ENCODE measurements at regions not wholly inside any gene's neighbourhood (a gene's known extent, or its start where the extent isn't known, plus 50 kb on each side); places are given as distances from the start of the nearest gene placed in this dataset.
"Not testable (repeated sequence)": the region's sequence is repeated elsewhere in the genome, so short reads cannot be mapped to it uniquely, and the experiment has no call there.

GRCh38 chr2:38138419-38138818 lies 62.5 kb upstream of the CYP1B1 start:
- TF ChIP-seq EZH2phosphoT487 (IDR thresholded peaks at IDR 0.05; ENCODE audit: low read depth, severe bottlenecking, unreplicated experiment) (no peak), CTCF (IDR thresholded peaks at IDR 0.05; ENCODE audit: poor library complexity) (no peak), EZH2 (IDR thresholded peaks at IDR 0.05; ENCODE audit: borderline replicate concordance) (no peak)
- Histone ChIP-seq H3K9me3 (ENCODE audit: low read depth) (no peaks in the 10 kb centered on the region), H3K36me3 (replicated peaks; ENCODE audit: insufficient read depth, low read depth) (no peaks in the 10 kb centered on the region), H3K4me2 (no peak overlapping the region), H4K20me1 (ENCODE audit: insufficient read depth, poor library complexity, severe bottlenecking) (no peaks in the 10 kb centered on the region), H3K9me2 (replicated peaks; ENCODE audit: insufficient read depth) (no peaks in the 10 kb centered on the region), H3K27ac (no peak overlapping the region), H2AFZ (no peak overlapping the region), H3K27me3 (no peaks in the 10 kb centered on the region), H3K4me3 (no peak overlapping the region), H3K79me2 (no peaks in the 10 kb centered on the region), H3K4me1 (ENCODE audit: insufficient read depth) (no peaks in the 10 kb centered on the region)
- WGBS (ENCODE audit: low lambda C conversion rate, missing lambda C conversion rate) = 90% methylated on average over 10 of the region's 10 CpGs
- no peak for DNase-seq (ENCODE audit: low spot score)

GRCh38 chr2:38137958-38138357 lies 62.0 kb upstream of the CYP1B1 start:
- H3K27me3 ChIP-seq; H3K79me2 ChIP-seq; H3K4me2 ChIP-seq; H2AFZ ChIP-seq; H3K9me2 ChIP-seq (replicated peaks; ENCODE audit: insufficient read depth); H4K20me1 ChIP-seq (ENCODE audit: insufficient read depth, poor library complexity, severe bottlenecking); H3K36me3 ChIP-seq (replicated peaks; ENCODE audit: insufficient read depth, low read depth); H3K27ac ChIP-seq; H3K4me3 ChIP-seq; H3K4me1 ChIP-seq (ENCODE audit: insufficient read depth); DNase-seq (ENCODE audit: low spot score); H3K9me3 ChIP-seq (ENCODE audit: low read depth): not testable (repeated sequence)
- WGBS (ENCODE audit: low lambda C conversion rate, missing lambda C conversion rate) = 85% methylated on average over 12 of the region's 12 CpGs

GRCh38 chr2:38131676-38132075 lies 55.7 kb upstream of the CYP1B1 start:
- Histone ChIP-seq H3K4me3 (no peak overlapping the region), H3K27me3 (no peaks in the 10 kb centered on the region), H2AFZ (no peak overlapping the region), H3K79me2 (no peaks in the 10 kb centered on the region), H3K36me3 (replicated peaks; ENCODE audit: insufficient read depth, low read depth) (no peaks in the 10 kb centered on the region), H3K9me3 (ENCODE audit: low read depth) (peaks cover 3% of the 10 kb centered on the region), H3K4me1 (ENCODE audit: insufficient read depth) (no peaks in the 10 kb centered on the region), H3K9me2 (replicated peaks; ENCODE audit: insufficient read depth) (no peaks in the 10 kb centered on the region), H4K20me1 (ENCODE audit: insufficient read depth, poor library complexity, severe bottlenecking) (no peaks in the 10 kb centered on the region), H3K4me2 (no peak overlapping the region), H3K27ac (no peak overlapping the region)
- no peak for DNase-seq (ENCODE audit: low spot score)
- TF ChIP-seq EZH2 (IDR thresholded peaks at IDR 0.05; ENCODE audit: borderline replicate concordance) (no peak), CTCF (IDR thresholded peaks at IDR 0.05; ENCODE audit: poor library complexity) (no peak), EZH2phosphoT487 (IDR thresholded peaks at IDR 0.05; ENCODE audit: low read depth, severe bottlenecking, unreplicated experiment) (no peak)
- 92% methylated on average over 2 of the region's 2 CpGs for whole genome bisulfite sequencing (ENCODE audit: low lambda C conversion rate, missing lambda C conversion rate)

GRCh38 chr2:38130876-38131275 lies 54.9 kb upstream of the CYP1B1 start:
- H3K79me2 ChIP-seq = no peaks in the 10 kb centered on the region
- H3K36me3 ChIP-seq (replicated peaks; ENCODE audit: insufficient read depth, low read depth) = no peaks in the 10 kb centered on the region
- no peaks in the 10 kb centered on the region for H3K27me3 ChIP-seq
- no peak overlapping the region for H3K4me3 ChIP-seq
- H3K27ac ChIP-seq = no peak overlapping the region
- TF ChIP-seq EZH2 (IDR thresholded peaks at IDR 0.05; ENCODE audit: borderline replicate concordance) = no peak
- no peak for TF ChIP-seq EZH2phosphoT487 (IDR thresholded peaks at IDR 0.05; ENCODE audit: low read depth, severe bottlenecking, unreplicated experiment)
- TF ChIP-seq CTCF (IDR thresholded peaks at IDR 0.05; ENCODE audit: poor library complexity) = no peak
- H3K9me2 ChIP-seq (replicated peaks; ENCODE audit: insufficient read depth) = no peaks in the 10 kb centered on the region
- no peak overlapping the region for H3K4me2 ChIP-seq
- DNase-seq (ENCODE audit: low spot score) = no peak
- H3K4me1 ChIP-seq (ENCODE audit: insufficient read depth) = no peaks in the 10 kb centered on the region
- WGBS (ENCODE audit: low lambda C conversion rate, missing lambda C conversion rate) = 99% methylated on average over 3 of the region's 3 CpGs
- H3K9me3 ChIP-seq (ENCODE audit: low read depth) = peaks cover 3% of the 10 kb centered on the region
- no peak overlapping the region for H2AFZ ChIP-seq
- no peaks in the 10 kb centered on the region for H4K20me1 ChIP-seq (ENCODE audit: insufficient read depth, poor library complexity, severe bottlenecking)
